ENCODE measurements at regions not wholly inside any gene's neighbourhood (a gene's known extent, or its start where the extent isn't known, plus 50 kb on each side); places are given as distances from the start of the nearest gene placed in this dataset.

DNA sequence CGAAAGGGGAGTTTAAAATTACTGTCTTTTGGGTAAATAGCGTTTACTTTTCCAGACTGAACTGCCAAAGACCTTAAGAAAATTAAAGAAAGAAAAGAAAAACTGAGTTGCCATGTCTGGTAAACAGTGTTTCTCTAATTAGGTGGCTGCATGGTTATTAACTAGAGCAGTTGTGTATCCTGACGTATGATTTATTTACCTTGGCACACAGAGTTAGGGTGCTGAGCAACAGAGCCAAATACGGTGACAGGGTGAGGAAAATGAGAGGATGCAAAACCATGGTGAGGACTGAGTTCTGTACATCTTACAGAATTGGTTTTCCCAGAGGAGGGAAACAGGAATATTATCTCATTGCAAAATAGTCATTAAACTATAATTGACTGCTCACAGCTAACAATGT is 546.4 kb upstream of the FZD8 start:
- no peaks in the 10 kb centered on the region for H3K27me3 Mint-ChIP-seq

DNA sequence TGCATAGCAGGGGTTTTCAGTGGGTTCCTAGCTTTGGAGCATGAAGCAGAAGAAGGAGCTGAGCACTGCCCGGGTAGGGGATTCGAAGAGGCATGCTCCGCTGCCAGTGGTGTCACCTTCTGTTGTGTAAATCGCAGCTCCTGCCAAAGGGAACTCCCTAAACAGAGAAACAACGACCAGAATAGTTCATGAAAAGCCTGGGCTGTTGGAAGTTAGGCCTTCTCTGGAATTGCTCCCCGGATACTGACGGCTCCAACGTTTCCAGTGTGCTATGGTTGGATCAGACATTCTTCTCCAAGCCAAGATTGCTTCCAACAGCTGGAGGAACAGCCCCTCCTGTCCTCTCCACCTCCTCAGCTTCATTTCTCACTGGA is 546.0 kb upstream of the FZD8 start:
- no peak overlapping the region for H3K4me3 Mint-ChIP-seq
- WGBS (ENCODE audit: insufficient coverage) = 64% methylated on average over 7 of the region's 8 CpGs
- H3K36me3 ChIP-seq (replicated peaks in 1 of 2; ENCODE audit: control extremely low read depth in 1 of 2, control insufficient read depth in 1 of 2, extremely low read depth in 1 of 2, insufficient read depth in 2 of 2, low read length in 1 of 2) = no peaks in the 10 kb centered on the region
- POLR2A ChIA-PET = no interaction called here
- no peaks in the 10 kb centered on the region for H3K79me2 ChIP-seq (ENCODE audit: control insufficient read depth, insufficient read depth, low read length)
- CTCF ChIA-PET = no interaction called here
- H3K9me3 ChIP-seq (ENCODE audit: control extremely low read depth in 1 of 3, control insufficient read depth in 2 of 3, insufficient read depth in 1 of 3, low read length in 2 of 3) = peaks cover 0 to 11% (median 7%) of the 10 kb centered on the region in 3 donors
- H3K27me3 ChIP-seq (replicated peaks in 1 of 4; ENCODE audit: control extremely low read depth in 1 of 4, control insufficient read depth in 3 of 4, insufficient read depth in 4 of 4, low read length in 3 of 4) = no peaks in the 10 kb centered on the region
- TF ChIP-seq EZH2 (IDR thresholded peaks at IDR 0.05; ENCODE audit: borderline replicate concordance, insufficient read depth, low read depth, low read length, poor library complexity, severe bottlenecking) = no peak
- TF ChIP-seq, protein P1, sequence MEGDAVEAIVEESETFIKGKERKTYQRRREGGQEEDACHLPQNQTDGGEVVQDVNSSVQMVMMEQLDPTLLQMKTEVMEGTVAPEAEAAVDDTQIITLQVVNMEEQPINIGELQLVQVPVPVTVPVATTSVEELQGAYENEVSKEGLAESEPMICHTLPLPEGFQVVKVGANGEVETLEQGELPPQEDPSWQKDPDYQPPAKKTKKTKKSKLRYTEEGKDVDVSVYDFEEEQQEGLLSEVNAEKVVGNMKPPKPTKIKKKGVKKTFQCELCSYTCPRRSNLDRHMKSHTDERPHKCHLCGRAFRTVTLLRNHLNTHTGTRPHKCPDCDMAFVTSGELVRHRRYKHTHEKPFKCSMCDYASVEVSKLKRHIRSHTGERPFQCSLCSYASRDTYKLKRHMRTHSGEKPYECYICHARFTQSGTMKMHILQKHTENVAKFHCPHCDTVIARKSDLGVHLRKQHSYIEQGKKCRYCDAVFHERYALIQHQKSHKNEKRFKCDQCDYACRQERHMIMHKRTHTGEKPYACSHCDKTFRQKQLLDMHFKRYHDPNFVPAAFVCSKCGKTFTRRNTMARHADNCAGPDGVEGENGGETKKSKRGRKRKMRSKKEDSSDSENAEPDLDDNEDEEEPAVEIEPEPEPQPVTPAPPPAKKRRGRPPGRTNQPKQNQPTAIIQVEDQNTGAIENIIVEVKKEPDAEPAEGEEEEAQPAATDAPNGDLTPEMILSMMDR (IDR thresholded peaks at IDR 0.05) = no peak
- no peaks in the 10 kb centered on the region for H3K27me3 Mint-ChIP-seq
- no peaks in the 10 kb centered on the region for H3K4me1 ChIP-seq (ENCODE audit: control insufficient read depth in 2 of 2, insufficient read depth in 2 of 2, low read length in 2 of 2)
- peaks cover 14% of the 10 kb centered on the region for H3K9me3 Mint-ChIP-seq (ENCODE audit: insufficient read depth)
- no peak overlapping the region for H3K27ac ChIP-seq (ENCODE audit: low read length in 2 of 2)
- no peak overlapping the region for H3K4me3 ChIP-seq (ENCODE audit: control extremely low read depth in 1 of 5, extremely low read depth in 1 of 5, insufficient read depth in 1 of 5, low read depth in 2 of 5, low read length in 4 of 5)
- intact Hi-C loops (cut with micrococcal nuclease) = no loop called here
- H3K4me1 Mint-ChIP-seq = no peaks in the 10 kb centered on the region
- H4K20me1 ChIP-seq (ENCODE audit: control insufficient read depth, insufficient read depth, low read length, poor library complexity, severe bottlenecking) = no peaks in the 10 kb centered on the region
- H3K4me2 ChIP-seq (replicated peaks; ENCODE audit: low read depth, low read length, poor library complexity, severe bottlenecking) = no peak overlapping the region
- H3K9ac ChIP-seq (ENCODE audit: low read length) = no peak overlapping the region
- no peak for ATAC-seq (ENCODE audit: low read depth)
- DNase-seq = no peak
- H2AFZ ChIP-seq (ENCODE audit: insufficient read depth, low read depth, low read length, poor library complexity, severe bottlenecking) = no peak overlapping the region
- no peak overlapping the region for H3K27ac Mint-ChIP-seq

More for the DNA sequence above, 546.4 kb upstream of the FZD8 start:
- Mint-ChIP-seq H3K9me3 (ENCODE audit: insufficient read depth) (peaks cover 14% of the 10 kb centered on the region), H3K4me3 (no peak overlapping the region), H3K27ac (no peak overlapping the region), H3K4me1 (no peaks in the 10 kb centered on the region)
- no peak for TF ChIP-seq EZH2 (IDR thresholded peaks at IDR 0.05; ENCODE audit: borderline replicate concordance, insufficient read depth, low read depth, low read length, poor library complexity, severe bottlenecking)
- TF ChIP-seq, protein P1 (IDR thresholded peaks at IDR 0.05) = no peak
- ATAC-seq (ENCODE audit: low read depth) = no peak
- ChIA-PET CTCF (no interaction called here), POLR2A (no interaction called here)
- 87% methylated on average over 3 of the region's 4 CpGs for WGBS (ENCODE audit: insufficient coverage)
- no peak for DNase-seq
- H3K4me3 ChIP-seq (ENCODE audit: control extremely low read depth in 1 of 5, extremely low read depth in 1 of 5, insufficient read depth in 1 of 5, low read depth in 2 of 5, low read length in 4 of 5) = no peak overlapping the region
- H3K9ac ChIP-seq (ENCODE audit: low read length) = no peak overlapping the region
- no peaks in the 10 kb centered on the region for H3K4me1 ChIP-seq (ENCODE audit: control insufficient read depth in 2 of 2, insufficient read depth in 2 of 2, low read length in 2 of 2)
- H4K20me1 ChIP-seq (ENCODE audit: control insufficient read depth, insufficient read depth, low read length, poor library complexity, severe bottlenecking) = no peaks in the 10 kb centered on the region
- no peak overlapping the region for H2AFZ ChIP-seq (ENCODE audit: insufficient read depth, low read depth, low read length, poor library complexity, severe bottlenecking)
- H3K4me2 ChIP-seq (replicated peaks; ENCODE audit: low read depth, low read length, poor library complexity, severe bottlenecking) = no peak overlapping the region
- H3K27ac ChIP-seq (ENCODE audit: low read length in 2 of 2) = no peak overlapping the region
- intact Hi-C loops (cut with micrococcal nuclease) = no loop called here
- H3K27me3 ChIP-seq (replicated peaks in 1 of 4; ENCODE audit: control extremely low read depth in 1 of 4, control insufficient read depth in 3 of 4, insufficient read depth in 4 of 4, low read length in 3 of 4) = no peaks in the 10 kb centered on the region
- no peaks in the 10 kb centered on the region for H3K36me3 ChIP-seq (replicated peaks in 1 of 2; ENCODE audit: control extremely low read depth in 1 of 2, control insufficient read depth in 1 of 2, extremely low read depth in 1 of 2, insufficient read depth in 2 of 2, low read length in 1 of 2)
- H3K9me3 ChIP-seq (ENCODE audit: control extremely low read depth in 1 of 3, control insufficient read depth in 2 of 3, insufficient read depth in 1 of 3, low read length in 2 of 3) = peaks cover 0 to 11% (median 7%) of the 10 kb centered on the region in 3 donors
- no peaks in the 10 kb centered on the region for H3K79me2 ChIP-seq (ENCODE audit: control insufficient read depth, insufficient read depth, low read length)

Data from B cell (primary cell).